NCI-H1694 (cell line): ENCODE measurements at regions not wholly inside any gene's neighbourhood (a gene's known extent, or its start where the extent isn't known, plus 50 kb on each side); places are given as distances from the start of the nearest gene placed in this dataset.

Experiments used
- DNase-seq: peaks from one replicate; lab custom pipeline; 2025; lab: John Stamatoyannopoulos, UW

GRCh38 chr7:15751191-15751701 is 64.8 kb upstream of the MEOX2 start:
- DNase-seq = no peak

GRCh38 chr7:15750727-15751126 is 64.2 kb upstream of the MEOX2 start:
- no peak for DNase-seq

- no peak for DNase-seq
Observed at GRCh38 chr7:15749631-15750030, 63.1 kb upstream of the MEOX2 start.

- DNase-seq = no peak
Observed at GRCh38 chr7:15747712-15748111, 61.2 kb upstream of the MEOX2 start.

GRCh38 chr7:15747301-15747700 is 60.8 kb upstream of the MEOX2 start:
- DNase-seq = no peak

- no peak for DNase-seq
Observed at GRCh38 chr7:15743926-15744480, 57.5 kb upstream of the MEOX2 start.

- no peak for DNase-seq
Observed at GRCh38 chr7:15737601-15738000, 51.1 kb upstream of the MEOX2 start.
